ENCODE measurements at regions not wholly inside any gene's neighbourhood (a gene's known extent, or its start where the extent isn't known, plus 50 kb on each side); places are given as distances from the start of the nearest gene placed in this dataset.
"Not testable (repeated sequence)": the region's sequence is repeated elsewhere in the genome, so short reads cannot be mapped to it uniquely, and the experiment has no call there.

- H3K4me3 ChIP-seq, result no peak overlapping the region
- no peak overlapping the region for H3K27ac ChIP-seq
- no peak for ATAC-seq
- H3K36me3 ChIP-seq, result no peaks in the 10 kb centered on the region
- TF ChIP-seq POLR2A (IDR thresholded peaks at IDR 0.05), result no peak
- no peak for TF ChIP-seq CTCF (IDR thresholded peaks at IDR 0.05)
- no peaks in the 10 kb centered on the region for H3K4me1 ChIP-seq
- DNase-seq, result no peak
- H3K27me3 ChIP-seq, result no peaks in the 10 kb centered on the region
- H3K9me3 ChIP-seq, result no peaks in the 10 kb centered on the region
- intact Hi-C loops (cut with DNase I), result no loop called here
These were observed 170.2 kb upstream of the F9 start for GRCh38 chrX:139360356-139360755.

- WGBS (ENCODE audit: insufficient coverage, low coverage, low lambda C conversion rate, missing lambda C conversion rate), result 15% methylated on average over 4 of the region's 4 CpGs
- H3K9me3 ChIP-seq; DNase-seq; H3K4me1 ChIP-seq; H3K36me3 ChIP-seq; H3K27ac ChIP-seq; intact Hi-C loops (cut with DNase I); H3K4me3 ChIP-seq; ATAC-seq; H3K27me3 ChIP-seq: not testable (repeated sequence)
These were observed 187.9 kb upstream of the F9 start for GRCh38 chrX:139342594-139342991.

GRCh38 chrX:139341855-139342593 is 188.5 kb upstream of the F9 start:
- H3K27ac ChIP-seq; H3K27me3 ChIP-seq; ATAC-seq; H3K4me1 ChIP-seq; H3K4me3 ChIP-seq; H3K9me3 ChIP-seq; H3K36me3 ChIP-seq; intact Hi-C loops (cut with DNase I); DNase-seq: not testable (repeated sequence)
- 21% methylated on average over 19 of the region's 21 CpGs for WGBS (ENCODE audit: insufficient coverage, low coverage, low lambda C conversion rate, missing lambda C conversion rate)

GRCh38 chrX:139332441-139332840 is 198.1 kb upstream of the F9 start:
- Histone ChIP-seq H3K27ac (no peak overlapping the region), H3K4me1 (no peaks in the 10 kb centered on the region), H3K9me3 (no peaks in the 10 kb centered on the region), H3K27me3 (no peaks in the 10 kb centered on the region), H3K36me3 (no peaks in the 10 kb centered on the region), H3K4me3 (no peak overlapping the region)
- no peak for ATAC-seq
- intact Hi-C loops (cut with DNase I), result no loop called here
- TF ChIP-seq POLR2A (IDR thresholded peaks at IDR 0.05), result no peak
- no peak for TF ChIP-seq CTCF (IDR thresholded peaks at IDR 0.05)
- no peak for DNase-seq
- WGBS (ENCODE audit: insufficient coverage, low coverage, low lambda C conversion rate, missing lambda C conversion rate), result 63% methylated on average over 2 of the region's 2 CpGs

GRCh38 chrX:139327355-139327754 is 203.2 kb upstream of the F9 start:
- H3K4me1 ChIP-seq, result no peaks in the 10 kb centered on the region
- no peak overlapping the region for H3K27ac ChIP-seq
- TF ChIP-seq CTCF (IDR thresholded peaks at IDR 0.05), result no peak
- no peak for TF ChIP-seq POLR2A (IDR thresholded peaks at IDR 0.05)
- no peaks in the 10 kb centered on the region for H3K9me3 ChIP-seq
- no peaks in the 10 kb centered on the region for H3K27me3 ChIP-seq
- ATAC-seq, result no peak
- no peak for DNase-seq
- H3K36me3 ChIP-seq, result no peaks in the 10 kb centered on the region
- intact Hi-C loops (cut with DNase I), result no loop called here
- no peak overlapping the region for H3K4me3 ChIP-seq

GRCh38 chrX:139324756-139325155 is 205.8 kb upstream of the F9 start:
- Histone ChIP-seq H3K4me1 (no peaks in the 10 kb centered on the region), H3K27me3 (no peaks in the 10 kb centered on the region), H3K9me3 (no peaks in the 10 kb centered on the region), H3K27ac (no peak overlapping the region), H3K4me3 (no peak overlapping the region), H3K36me3 (no peaks in the 10 kb centered on the region)
- ATAC-seq (no peak), DNase-seq (no peak)
- 71% methylated on average over 1 of the region's 2 CpGs for WGBS (ENCODE audit: insufficient coverage, low coverage, low lambda C conversion rate, missing lambda C conversion rate)
- TF ChIP-seq CTCF (IDR thresholded peaks at IDR 0.05) (no peak), POLR2A (IDR thresholded peaks at IDR 0.05) (no peak)
- intact Hi-C loops (cut with DNase I), result no loop called here

- H3K27me3 ChIP-seq; ATAC-seq; intact Hi-C loops (cut with DNase I); H3K36me3 ChIP-seq; H3K27ac ChIP-seq; H3K4me1 ChIP-seq; DNase-seq; H3K4me3 ChIP-seq; H3K9me3 ChIP-seq: not testable (repeated sequence)
- WGBS (ENCODE audit: insufficient coverage, low coverage, low lambda C conversion rate, missing lambda C conversion rate), result no CpG with 5 or more reads among the region's 38 CpGs
These were observed 209.7 kb upstream of the F9 start for GRCh38 chrX:139320661-139321354.

- H3K4me3 ChIP-seq; H3K4me1 ChIP-seq; H3K27me3 ChIP-seq; H3K27ac ChIP-seq; ATAC-seq; H3K36me3 ChIP-seq; DNase-seq; H3K9me3 ChIP-seq; intact Hi-C loops (cut with DNase I): not testable (repeated sequence)
These were observed 223.9 kb upstream of the F9 start for GRCh38 chrX:139306675-139307074.
